ENCODE measurements at regions not wholly inside any gene's neighbourhood (a gene's known extent, or its start where the extent isn't known, plus 50 kb on each side); places are given as distances from the start of the nearest gene placed in this dataset.

DNA sequence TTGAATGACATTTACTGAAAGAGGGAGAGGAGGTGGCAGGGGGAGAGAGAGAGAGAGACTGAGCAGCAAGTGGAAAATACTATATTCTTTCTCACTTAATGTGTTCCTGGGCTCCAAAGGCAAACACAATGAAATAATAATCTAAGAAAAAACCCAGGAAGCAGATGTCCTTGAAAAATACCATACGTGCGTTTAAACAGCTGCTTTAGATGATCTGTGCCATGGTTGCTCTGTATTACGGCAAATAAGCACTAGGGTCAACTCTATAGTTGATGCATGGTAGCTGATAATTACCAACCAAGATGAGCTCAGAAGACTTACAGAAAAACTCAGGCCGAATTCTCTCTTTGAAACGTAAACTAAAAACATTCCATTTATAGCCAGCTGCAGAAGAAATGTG is 410.3 kb upstream of the TBL1XR1 start:
- no peak for TF ChIP-seq POLR2A (IDR thresholded peaks at IDR 0.05)
- TF ChIP-seq, protein P1, sequence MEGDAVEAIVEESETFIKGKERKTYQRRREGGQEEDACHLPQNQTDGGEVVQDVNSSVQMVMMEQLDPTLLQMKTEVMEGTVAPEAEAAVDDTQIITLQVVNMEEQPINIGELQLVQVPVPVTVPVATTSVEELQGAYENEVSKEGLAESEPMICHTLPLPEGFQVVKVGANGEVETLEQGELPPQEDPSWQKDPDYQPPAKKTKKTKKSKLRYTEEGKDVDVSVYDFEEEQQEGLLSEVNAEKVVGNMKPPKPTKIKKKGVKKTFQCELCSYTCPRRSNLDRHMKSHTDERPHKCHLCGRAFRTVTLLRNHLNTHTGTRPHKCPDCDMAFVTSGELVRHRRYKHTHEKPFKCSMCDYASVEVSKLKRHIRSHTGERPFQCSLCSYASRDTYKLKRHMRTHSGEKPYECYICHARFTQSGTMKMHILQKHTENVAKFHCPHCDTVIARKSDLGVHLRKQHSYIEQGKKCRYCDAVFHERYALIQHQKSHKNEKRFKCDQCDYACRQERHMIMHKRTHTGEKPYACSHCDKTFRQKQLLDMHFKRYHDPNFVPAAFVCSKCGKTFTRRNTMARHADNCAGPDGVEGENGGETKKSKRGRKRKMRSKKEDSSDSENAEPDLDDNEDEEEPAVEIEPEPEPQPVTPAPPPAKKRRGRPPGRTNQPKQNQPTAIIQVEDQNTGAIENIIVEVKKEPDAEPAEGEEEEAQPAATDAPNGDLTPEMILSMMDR (IDR thresholded peaks at IDR 0.05), result no peak
